ENCODE measurements at regions not wholly inside any gene's neighbourhood (a gene's known extent, or its start where the extent isn't known, plus 50 kb on each side); places are given as distances from the start of the nearest gene placed in this dataset.

GRCh38 chr3:164468055-164468454, 610.2 kb downstream of the SI start:
- intact Hi-C loops (cut with micrococcal nuclease) = no loop called here
- no peak overlapping the region for H3K9ac ChIP-seq (ENCODE audit: low read length)
- no peaks in the 10 kb centered on the region for H3K9me2 ChIP-seq (ENCODE audit: insufficient read depth)
- no peaks in the 10 kb centered on the region for H4K20me1 ChIP-seq (ENCODE audit: insufficient read depth)
- no peak for TF ChIP-seq CEBPB (IDR thresholded peaks at IDR 0.05; ENCODE audit: low read depth)
- RAD21 ChIA-PET (ENCODE audit: low non-redundant PET in 1 of 2, low total read pairs in 2 of 2, uncharacterized antibody in 2 of 2, unreplicated experiment in 2 of 2) = no interaction called here
- ATAC-seq = no peak
- DNase-seq (ENCODE audit: low read depth, low spot score) = no peak
- POLR2A ChIA-PET = no interaction called here
- no peaks in the 10 kb centered on the region for H3K9me3 ChIP-seq (ENCODE audit: control insufficient read depth in 1 of 2, insufficient read depth in 1 of 2, low read depth in 1 of 2, low read length in 2 of 2)
- H3K27ac ChIP-seq (ENCODE audit: low read depth, low read length) = no peak overlapping the region
- H3K79me2 ChIP-seq (ENCODE audit: insufficient read depth, low read length) = no peaks in the 10 kb centered on the region
- H3K4me1 ChIP-seq (ENCODE audit: control insufficient read depth in 1 of 2, insufficient read depth in 2 of 2, low read length in 2 of 2) = no peaks in the 10 kb centered on the region
- no peak overlapping the region for H3K4me2 ChIP-seq (ENCODE audit: low read length)
- H3K27me3 ChIP-seq (ENCODE audit: insufficient read depth, low read length) = no peaks in the 10 kb centered on the region
- no peaks in the 10 kb centered on the region for H3K36me3 ChIP-seq (ENCODE audit: control insufficient read depth in 1 of 2, insufficient read depth in 2 of 2, low read length in 2 of 2)
- no peak overlapping the region for H3K4me3 ChIP-seq (replicated peaks in 1 of 2; ENCODE audit: low read depth in 1 of 2, low read length in 2 of 2)
- CTCF ChIA-PET = no interaction called here
- H2AFZ ChIP-seq (ENCODE audit: low read depth, low read length, poor library complexity, severe bottlenecking) = no peak overlapping the region
- BruUV-seq (replicated peaks) = no TSS peak

DNA sequence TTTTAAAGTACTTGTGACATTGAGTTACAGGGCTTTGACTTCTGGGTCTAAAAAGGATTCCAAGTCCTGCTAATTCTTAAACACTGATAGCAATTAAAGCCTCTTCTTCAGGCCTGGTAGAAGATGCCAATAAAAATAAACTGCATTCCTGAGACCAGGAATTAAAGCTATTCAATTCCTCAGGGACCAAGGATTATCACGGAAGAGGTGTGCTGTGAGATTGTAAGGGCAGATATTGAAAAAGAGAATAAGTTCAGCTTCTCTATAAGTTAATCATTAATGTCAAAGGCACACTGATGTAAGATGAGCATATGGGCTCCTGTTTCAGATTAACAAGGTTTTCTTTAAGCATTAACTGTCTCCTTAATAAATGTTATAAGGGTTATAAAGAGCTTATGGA, 611.3 kb downstream of the SI start:
- CTCF ChIA-PET = no interaction called here

More for the DNA sequence above, 611.3 kb downstream of the SI start:
- TF ChIP-seq, protein P1, sequence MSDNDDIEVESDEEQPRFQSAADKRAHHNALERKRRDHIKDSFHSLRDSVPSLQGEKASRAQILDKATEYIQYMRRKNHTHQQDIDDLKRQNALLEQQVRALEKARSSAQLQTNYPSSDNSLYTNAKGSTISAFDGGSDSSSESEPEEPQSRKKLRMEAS (IDR thresholded peaks at IDR 0.05) = no peak
- no peak for TF ChIP-seq ZNF274 (IDR thresholded peaks at IDR 0.05; ENCODE audit: low read depth, low read length)
- TF ChIP-seq CBX3 (IDR thresholded peaks at IDR 0.05; ENCODE audit: low read depth) = no peak
- no peak for TF ChIP-seq CEBPB (IDR thresholded peaks at IDR 0.05; ENCODE audit: low read depth)
- TF ChIP-seq, protein P2, sequence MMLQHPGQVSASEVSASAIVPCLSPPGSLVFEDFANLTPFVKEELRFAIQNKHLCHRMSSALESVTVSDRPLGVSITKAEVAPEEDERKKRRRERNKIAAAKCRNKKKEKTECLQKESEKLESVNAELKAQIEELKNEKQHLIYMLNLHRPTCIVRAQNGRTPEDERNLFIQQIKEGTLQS (IDR thresholded peaks at IDR 0.05) = no peak
- no peak for TF ChIP-seq RAD21 (IDR thresholded peaks at IDR 0.05; ENCODE audit: low read depth)
- TF ChIP-seq SRF (IDR thresholded peaks at IDR 0.05; ENCODE audit: low read depth) = no peak
- TF ChIP-seq, protein P3, sequence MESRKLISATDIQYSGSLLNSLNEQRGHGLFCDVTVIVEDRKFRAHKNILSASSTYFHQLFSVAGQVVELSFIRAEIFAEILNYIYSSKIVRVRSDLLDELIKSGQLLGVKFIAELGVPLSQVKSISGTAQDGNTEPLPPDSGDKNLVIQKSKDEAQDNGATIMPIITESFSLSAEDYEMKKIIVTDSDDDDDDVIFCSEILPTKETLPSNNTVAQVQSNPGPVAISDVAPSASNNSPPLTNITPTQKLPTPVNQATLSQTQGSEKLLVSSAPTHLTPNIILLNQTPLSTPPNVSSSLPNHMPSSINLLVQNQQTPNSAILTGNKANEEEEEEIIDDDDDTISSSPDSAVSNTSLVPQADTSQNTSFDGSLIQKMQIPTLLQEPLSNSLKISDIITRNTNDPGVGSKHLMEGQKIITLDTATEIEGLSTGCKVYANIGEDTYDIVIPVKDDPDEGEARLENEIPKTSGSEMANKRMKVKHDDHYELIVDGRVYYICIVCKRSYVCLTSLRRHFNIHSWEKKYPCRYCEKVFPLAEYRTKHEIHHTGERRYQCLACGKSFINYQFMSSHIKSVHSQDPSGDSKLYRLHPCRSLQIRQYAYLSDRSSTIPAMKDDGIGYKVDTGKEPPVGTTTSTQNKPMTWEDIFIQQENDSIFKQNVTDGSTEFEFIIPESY (IDR thresholded peaks at IDR 0.05; ENCODE audit: extremely low read depth, insufficient replicate concordance, low read length) = no peak
- no peak for TF ChIP-seq EGR1 (IDR thresholded peaks at IDR 0.05; ENCODE audit: low read depth)
- no peak for TF ChIP-seq ZFX (IDR thresholded peaks at IDR 0.05)
- no peak for TF ChIP-seq JUND (IDR thresholded peaks at IDR 0.05)
- TF ChIP-seq EZH2 (IDR thresholded peaks at IDR 0.05) = no peak
- no peak for TF ChIP-seq EZH2phosphoT487 (IDR thresholded peaks at IDR 0.05; ENCODE audit: borderline replicate concordance)
- TF ChIP-seq POLR2AphosphoS5 (IDR thresholded peaks at IDR 0.05; ENCODE audit: low read depth, low read length) = no peak
- Histone ChIP-seq H3K4me2 (ENCODE audit: low read length) (no peak overlapping the region), H3K9me2 (ENCODE audit: insufficient read depth) (no peaks in the 10 kb centered on the region), H3K79me2 (ENCODE audit: insufficient read depth, low read length) (no peaks in the 10 kb centered on the region), H3K27me3 (ENCODE audit: insufficient read depth, low read length) (no peaks in the 10 kb centered on the region), H3K36me3 (ENCODE audit: control insufficient read depth in 1 of 2, insufficient read depth in 2 of 2, low read length in 2 of 2) (no peaks in the 10 kb centered on the region), H3K9me3 (ENCODE audit: control insufficient read depth in 1 of 2, insufficient read depth in 1 of 2, low read depth in 1 of 2, low read length in 2 of 2) (no peaks in the 10 kb centered on the region), H2AFZ (ENCODE audit: low read depth, low read length, poor library complexity, severe bottlenecking) (no peak overlapping the region), H3K4me3 (replicated peaks in 1 of 2; ENCODE audit: low read depth in 1 of 2, low read length in 2 of 2) (no peak overlapping the region), H3K9ac (ENCODE audit: low read length) (no peak overlapping the region), H4K20me1 (ENCODE audit: insufficient read depth) (no peaks in the 10 kb centered on the region), H3K4me1 (ENCODE audit: control insufficient read depth in 1 of 2, insufficient read depth in 2 of 2, low read length in 2 of 2) (no peaks in the 10 kb centered on the region), H3K27ac (ENCODE audit: low read depth, low read length) (no peak overlapping the region)
- ChIA-PET RAD21 (ENCODE audit: low non-redundant PET in 1 of 2, low total read pairs in 2 of 2, uncharacterized antibody in 2 of 2, unreplicated experiment in 2 of 2) (no interaction called here), POLR2A (no interaction called here)
- BruUV-seq (replicated peaks) = no TSS peak
- DNase-seq (ENCODE audit: low read depth, low spot score) = no peak
- intact Hi-C loops (cut with micrococcal nuclease) = no loop called here
- no peak for ATAC-seq

Data from HCT116 (cell line).